ENCODE measurements at regions not wholly inside any gene's neighbourhood (a gene's known extent, or its start where the extent isn't known, plus 50 kb on each side); places are given as distances from the start of the nearest gene placed in this dataset.

DNA sequence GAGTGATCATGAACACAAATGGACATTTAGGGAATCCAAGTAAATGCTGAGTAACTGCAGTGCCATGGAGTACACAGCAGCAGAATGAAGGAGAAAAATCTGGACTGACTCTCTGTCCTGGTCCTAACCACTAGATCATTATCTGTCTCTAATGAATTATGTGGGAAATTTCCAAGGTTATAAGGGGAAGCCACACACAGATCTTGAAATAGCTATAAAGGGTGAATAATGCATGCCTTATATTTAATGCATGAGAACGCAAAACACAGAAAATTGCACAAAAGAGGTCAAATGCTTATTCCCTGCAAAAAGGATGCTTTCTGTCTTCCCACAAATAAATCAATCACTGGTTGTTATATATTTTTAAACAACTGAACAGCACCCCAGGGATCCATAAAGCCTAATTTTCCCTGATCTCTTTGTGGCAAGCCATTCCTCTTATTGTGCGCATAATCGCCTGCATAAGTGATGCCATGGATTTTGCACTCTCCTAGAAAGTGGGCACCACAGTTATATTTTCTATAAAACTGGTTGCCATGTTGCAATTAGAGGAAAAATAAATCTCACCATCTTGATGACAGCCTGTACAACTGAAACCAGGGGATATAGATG, 201.8 kb downstream of the XPNPEP1 start (continued):
- TF ChIP-seq ZFX (IDR thresholded peaks at IDR 0.05) (no peak), ELF1 (IDR thresholded peaks at IDR 0.05; ENCODE audit: borderline replicate concordance, low read depth) (no peak), SP1 (IDR thresholded peaks at IDR 0.05; ENCODE audit: low read depth) (no peak), ZNF274 (IDR thresholded peaks at IDR 0.05; ENCODE audit: low read depth, low read length) (no peak)
- TF ChIP-seq, protein P1, sequence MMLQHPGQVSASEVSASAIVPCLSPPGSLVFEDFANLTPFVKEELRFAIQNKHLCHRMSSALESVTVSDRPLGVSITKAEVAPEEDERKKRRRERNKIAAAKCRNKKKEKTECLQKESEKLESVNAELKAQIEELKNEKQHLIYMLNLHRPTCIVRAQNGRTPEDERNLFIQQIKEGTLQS (IDR thresholded peaks at IDR 0.05): no peak

DNA sequence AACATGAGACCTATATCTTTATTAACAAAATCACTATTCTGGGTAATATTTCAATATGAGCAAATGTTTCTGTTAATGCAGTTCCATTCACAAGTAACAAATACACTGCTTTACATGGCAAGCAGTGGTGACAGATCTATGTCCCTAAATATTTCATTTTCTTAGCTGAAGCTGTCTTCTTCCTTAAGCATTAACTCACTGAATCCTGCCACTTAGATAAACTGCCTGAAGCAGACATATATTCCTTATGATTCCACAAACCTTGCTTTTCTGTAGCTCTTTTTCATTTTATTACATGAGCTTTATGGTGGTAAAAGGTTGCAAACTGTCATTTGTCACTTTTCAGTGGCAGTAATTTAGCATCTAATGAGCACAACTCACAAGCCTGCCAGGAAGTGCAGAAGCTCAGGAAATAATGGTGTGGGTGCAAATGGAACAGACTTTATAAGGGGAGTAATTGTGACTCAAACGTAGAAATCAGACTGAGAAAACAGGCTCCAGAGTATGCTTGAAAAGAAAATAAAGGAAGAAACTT, 217.2 kb downstream of the XPNPEP1 start:
- ChIA-PET POLR2A (no interaction called here), CTCF (no interaction called here), RAD21 (ENCODE audit: low non-redundant PET in 1 of 2, low total read pairs in 2 of 2, uncharacterized antibody in 2 of 2, unreplicated experiment in 2 of 2) (no interaction called here)
- no peaks in the 10 kb centered on the region for H3K27me3 ChIP-seq (ENCODE audit: insufficient read depth, low read length)
- no peak overlapping the region for H3K27ac ChIP-seq (ENCODE audit: low read depth, low read length)
- no peak overlapping the region for H3K4me2 ChIP-seq (ENCODE audit: low read length)
- no TSS peak for BruUV-seq (replicated peaks)
- H3K36me3 ChIP-seq (ENCODE audit: control insufficient read depth in 1 of 2, insufficient read depth in 2 of 2, low read length in 2 of 2): no peaks in the 10 kb centered on the region
- no peak overlapping the region for H3K9ac ChIP-seq (ENCODE audit: low read length)
- no peaks in the 10 kb centered on the region for H4K20me1 ChIP-seq (ENCODE audit: insufficient read depth)
- H3K9me3 ChIP-seq (ENCODE audit: control insufficient read depth in 1 of 2, insufficient read depth in 1 of 2, low read depth in 1 of 2, low read length in 2 of 2): peaks cover 0 to 3% of the 10 kb centered on the region in 2 experiments; a peak in 1 of 4 replicates
- no peak overlapping the region for H2AFZ ChIP-seq (ENCODE audit: low read depth, low read length, poor library complexity, severe bottlenecking)
- DNase-seq (ENCODE audit: low read depth, low spot score): no peak
- H3K4me3 ChIP-seq (replicated peaks in 1 of 2; ENCODE audit: low read depth in 1 of 2, low read length in 2 of 2): no peak overlapping the region
- no peaks in the 10 kb centered on the region for H3K9me2 ChIP-seq (ENCODE audit: insufficient read depth)
- H3K79me2 ChIP-seq (ENCODE audit: insufficient read depth, low read length): no peaks in the 10 kb centered on the region
- intact Hi-C loops (cut with micrococcal nuclease): no loop called here
- ATAC-seq: no peak
- no peaks in the 10 kb centered on the region for H3K4me1 ChIP-seq (ENCODE audit: control insufficient read depth in 1 of 2, insufficient read depth in 2 of 2, low read length in 2 of 2)
- TF ChIP-seq, protein P2, sequence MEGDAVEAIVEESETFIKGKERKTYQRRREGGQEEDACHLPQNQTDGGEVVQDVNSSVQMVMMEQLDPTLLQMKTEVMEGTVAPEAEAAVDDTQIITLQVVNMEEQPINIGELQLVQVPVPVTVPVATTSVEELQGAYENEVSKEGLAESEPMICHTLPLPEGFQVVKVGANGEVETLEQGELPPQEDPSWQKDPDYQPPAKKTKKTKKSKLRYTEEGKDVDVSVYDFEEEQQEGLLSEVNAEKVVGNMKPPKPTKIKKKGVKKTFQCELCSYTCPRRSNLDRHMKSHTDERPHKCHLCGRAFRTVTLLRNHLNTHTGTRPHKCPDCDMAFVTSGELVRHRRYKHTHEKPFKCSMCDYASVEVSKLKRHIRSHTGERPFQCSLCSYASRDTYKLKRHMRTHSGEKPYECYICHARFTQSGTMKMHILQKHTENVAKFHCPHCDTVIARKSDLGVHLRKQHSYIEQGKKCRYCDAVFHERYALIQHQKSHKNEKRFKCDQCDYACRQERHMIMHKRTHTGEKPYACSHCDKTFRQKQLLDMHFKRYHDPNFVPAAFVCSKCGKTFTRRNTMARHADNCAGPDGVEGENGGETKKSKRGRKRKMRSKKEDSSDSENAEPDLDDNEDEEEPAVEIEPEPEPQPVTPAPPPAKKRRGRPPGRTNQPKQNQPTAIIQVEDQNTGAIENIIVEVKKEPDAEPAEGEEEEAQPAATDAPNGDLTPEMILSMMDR (IDR thresholded peaks at IDR 0.05 in 2 of 3, conservative IDR thresholded peaks at IDR 0.05 in 1 of 3; ENCODE audit: borderline replicate concordance in 1 of 3, insufficient read depth in 1 of 3, low read depth in 2 of 3, low read length in 2 of 3): no peak
- TF ChIP-seq, protein P3, sequence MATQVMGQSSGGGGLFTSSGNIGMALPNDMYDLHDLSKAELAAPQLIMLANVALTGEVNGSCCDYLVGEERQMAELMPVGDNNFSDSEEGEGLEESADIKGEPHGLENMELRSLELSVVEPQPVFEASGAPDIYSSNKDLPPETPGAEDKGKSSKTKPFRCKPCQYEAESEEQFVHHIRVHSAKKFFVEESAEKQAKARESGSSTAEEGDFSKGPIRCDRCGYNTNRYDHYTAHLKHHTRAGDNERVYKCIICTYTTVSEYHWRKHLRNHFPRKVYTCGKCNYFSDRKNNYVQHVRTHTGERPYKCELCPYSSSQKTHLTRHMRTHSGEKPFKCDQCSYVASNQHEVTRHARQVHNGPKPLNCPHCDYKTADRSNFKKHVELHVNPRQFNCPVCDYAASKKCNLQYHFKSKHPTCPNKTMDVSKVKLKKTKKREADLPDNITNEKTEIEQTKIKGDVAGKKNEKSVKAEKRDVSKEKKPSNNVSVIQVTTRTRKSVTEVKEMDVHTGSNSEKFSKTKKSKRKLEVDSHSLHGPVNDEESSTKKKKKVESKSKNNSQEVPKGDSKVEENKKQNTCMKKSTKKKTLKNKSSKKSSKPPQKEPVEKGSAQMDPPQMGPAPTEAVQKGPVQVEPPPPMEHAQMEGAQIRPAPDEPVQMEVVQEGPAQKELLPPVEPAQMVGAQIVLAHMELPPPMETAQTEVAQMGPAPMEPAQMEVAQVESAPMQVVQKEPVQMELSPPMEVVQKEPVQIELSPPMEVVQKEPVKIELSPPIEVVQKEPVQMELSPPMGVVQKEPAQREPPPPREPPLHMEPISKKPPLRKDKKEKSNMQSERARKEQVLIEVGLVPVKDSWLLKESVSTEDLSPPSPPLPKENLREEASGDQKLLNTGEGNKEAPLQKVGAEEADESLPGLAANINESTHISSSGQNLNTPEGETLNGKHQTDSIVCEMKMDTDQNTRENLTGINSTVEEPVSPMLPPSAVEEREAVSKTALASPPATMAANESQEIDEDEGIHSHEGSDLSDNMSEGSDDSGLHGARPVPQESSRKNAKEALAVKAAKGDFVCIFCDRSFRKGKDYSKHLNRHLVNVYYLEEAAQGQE (IDR thresholded peaks at IDR 0.05; ENCODE audit: low read depth): no peak
- no peak for TF ChIP-seq ZNF274 (IDR thresholded peaks at IDR 0.05; ENCODE audit: low read depth, low read length)
- no peak for TF ChIP-seq EGR1 (IDR thresholded peaks at IDR 0.05; ENCODE audit: low read depth)
- TF ChIP-seq, protein P1 (IDR thresholded peaks at IDR 0.05): no peak
- TF ChIP-seq, protein P4, sequence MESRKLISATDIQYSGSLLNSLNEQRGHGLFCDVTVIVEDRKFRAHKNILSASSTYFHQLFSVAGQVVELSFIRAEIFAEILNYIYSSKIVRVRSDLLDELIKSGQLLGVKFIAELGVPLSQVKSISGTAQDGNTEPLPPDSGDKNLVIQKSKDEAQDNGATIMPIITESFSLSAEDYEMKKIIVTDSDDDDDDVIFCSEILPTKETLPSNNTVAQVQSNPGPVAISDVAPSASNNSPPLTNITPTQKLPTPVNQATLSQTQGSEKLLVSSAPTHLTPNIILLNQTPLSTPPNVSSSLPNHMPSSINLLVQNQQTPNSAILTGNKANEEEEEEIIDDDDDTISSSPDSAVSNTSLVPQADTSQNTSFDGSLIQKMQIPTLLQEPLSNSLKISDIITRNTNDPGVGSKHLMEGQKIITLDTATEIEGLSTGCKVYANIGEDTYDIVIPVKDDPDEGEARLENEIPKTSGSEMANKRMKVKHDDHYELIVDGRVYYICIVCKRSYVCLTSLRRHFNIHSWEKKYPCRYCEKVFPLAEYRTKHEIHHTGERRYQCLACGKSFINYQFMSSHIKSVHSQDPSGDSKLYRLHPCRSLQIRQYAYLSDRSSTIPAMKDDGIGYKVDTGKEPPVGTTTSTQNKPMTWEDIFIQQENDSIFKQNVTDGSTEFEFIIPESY (IDR thresholded peaks at IDR 0.05; ENCODE audit: extremely low read depth, insufficient replicate concordance, low read length): no peak
- TF ChIP-seq EZH2 (IDR thresholded peaks at IDR 0.05): no peak
- TF ChIP-seq RAD21 (IDR thresholded peaks at IDR 0.05; ENCODE audit: low read depth): no peak
- no peak for TF ChIP-seq ELF1 (IDR thresholded peaks at IDR 0.05; ENCODE audit: borderline replicate concordance, low read depth)
- TF ChIP-seq POLR2AphosphoS5 (IDR thresholded peaks at IDR 0.05; ENCODE audit: low read depth, low read length): no peak
- no peak for TF ChIP-seq SRF (IDR thresholded peaks at IDR 0.05; ENCODE audit: low read depth)
- TF ChIP-seq, protein P5, sequence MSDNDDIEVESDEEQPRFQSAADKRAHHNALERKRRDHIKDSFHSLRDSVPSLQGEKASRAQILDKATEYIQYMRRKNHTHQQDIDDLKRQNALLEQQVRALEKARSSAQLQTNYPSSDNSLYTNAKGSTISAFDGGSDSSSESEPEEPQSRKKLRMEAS (IDR thresholded peaks at IDR 0.05): no peak
- no peak for TF ChIP-seq TCF7L2 (IDR thresholded peaks at IDR 0.05; ENCODE audit: borderline replicate concordance, extremely low read depth, insufficient read depth, insufficient read length)

Data from HCT116 (cell line).